SK-MEL-5 (cell line): ENCODE measurements at regions not wholly inside any gene's neighbourhood (a gene's known extent, or its start where the extent isn't known, plus 50 kb on each side); places are given as distances from the start of the nearest gene placed in this dataset.

Experiments
- DNase-seq: peaks from one replicate; pipeline ENCODE4 v3.0.0-alpha.2; 2016; ENCODE audit warnings: low read depth, low spot score
- in situ Hi-C: cut with HindIII; loops from 2 replicates; pipeline ENCODE4 v1.10.0; 2016; ENCODE audit warnings: low sequenced_read_pairs, high pct_unique_total_duplicates, low pct_unique_long_range_greater_than_20kb

GRCh38 chr2:120606931-120607330 lies 128.7 kb upstream of the GLI2 start:
- in situ Hi-C loops = no loop called here

GRCh38 chr2:120607506-120607905 lies 128.2 kb upstream of the GLI2 start:
- in situ Hi-C loops = no loop called here
- DNase-seq = no peak

More at GRCh38 chr2:120606931-120607330, 128.7 kb upstream of the GLI2 start:
- no peak for DNase-seq

- DNase-seq = no peak
- in situ Hi-C loops = no loop called here
These were observed 127.7 kb upstream of the GLI2 start for GRCh38 chr2:120607996-120608395.

GRCh38 chr2:120609826-120610395 lies 125.8 kb upstream of the GLI2 start:
- no peak for DNase-seq
- in situ Hi-C loops = no loop called here

- in situ Hi-C loops = no loop called here
- DNase-seq = no peak
These were observed 124.7 kb upstream of the GLI2 start for GRCh38 chr2:120611016-120611415.

- in situ Hi-C loops = no loop called here
- no peak for DNase-seq
These were observed 123.7 kb upstream of the GLI2 start for GRCh38 chr2:120611961-120612360.

GRCh38 chr2:120612471-120612870 lies 123.2 kb upstream of the GLI2 start:
- DNase-seq = no peak
- in situ Hi-C loops = no loop called here

- DNase-seq = no peak
- in situ Hi-C loops = no loop called here
These were observed 122.7 kb upstream of the GLI2 start for GRCh38 chr2:120612931-120613330.

GRCh38 chr2:120613742-120614571 lies 121.7 kb upstream of the GLI2 start:
- in situ Hi-C loops = no loop called here
- DNase-seq = no peak

- no peak for DNase-seq
- in situ Hi-C loops = no loop called here
These were observed 120.8 kb upstream of the GLI2 start for GRCh38 chr2:120614901-120615300.

GRCh38 chr2:120616261-120616660 lies 119.4 kb upstream of the GLI2 start:
- no peak for DNase-seq
- in situ Hi-C loops = no loop called here

- in situ Hi-C loops = no loop called here
These were observed 118.6 kb upstream of the GLI2 start for GRCh38 chr2:120617055-120617454.

GRCh38 chr2:120618830-120619229 lies 116.8 kb upstream of the GLI2 start:
- in situ Hi-C loops = no loop called here
- no peak for DNase-seq

More at GRCh38 chr2:120617055-120617454, 118.6 kb upstream of the GLI2 start:
- DNase-seq = no peak

GRCh38 chr2:120619579-120619978 lies 116.1 kb upstream of the GLI2 start:
- in situ Hi-C loops = no loop called here

GRCh38 chr2:120620025-120620793 lies 115.5 kb upstream of the GLI2 start:
- DNase-seq = no peak
- in situ Hi-C loops = no loop called here

More at GRCh38 chr2:120619579-120619978, 116.1 kb upstream of the GLI2 start:
- no peak for DNase-seq

GRCh38 chr2:120622159-120622869 lies 113.4 kb upstream of the GLI2 start:
- DNase-seq = no peak
- in situ Hi-C loops = no loop called here

- no peak for DNase-seq
- in situ Hi-C loops = no loop called here
These were observed 112.5 kb upstream of the GLI2 start for GRCh38 chr2:120622886-120623753.
